GM18508 (cell line): ENCODE measurements at regions not wholly inside any gene's neighbourhood (a gene's known extent, or its start where the extent isn't known, plus 50 kb on each side); places are given as distances from the start of the nearest gene placed in this dataset.

ENCODE experiments used
- ATAC-seq: cut with Tn5 transposase; IDR thresholded peaks from one replicate; pipeline ENCODE4 v1.9.1; 2021; ENCODE audit warnings: moderate number of reproducible peaks; ENCODE audit not compliant: insufficient read depth, unreplicated experiment

- no peak for ATAC-seq
Measured at GRCh38 chr9:23496489-23497136, 329.4 kb downstream of the ELAVL2 start.

- no peak for ATAC-seq
Measured at GRCh38 chr9:23497137-23497504, 328.9 kb downstream of the ELAVL2 start.

GRCh38 chr9:23502004-23502403, 324.0 kb downstream of the ELAVL2 start:
- ATAC-seq, result no peak

GRCh38 chr9:23522952-23523351, 303.1 kb downstream of the ELAVL2 start:
- ATAC-seq, result no peak

GRCh38 chr9:23524607-23525155, 301.4 kb downstream of the ELAVL2 start:
- ATAC-seq, result no peak

- ATAC-seq, result no peak
Measured at GRCh38 chr9:23526806-23527205, 299.2 kb downstream of the ELAVL2 start.

GRCh38 chr9:23532282-23532681, 293.8 kb downstream of the ELAVL2 start:
- no peak for ATAC-seq

- no peak for ATAC-seq
Measured at GRCh38 chr9:23537192-23538066, 288.6 kb downstream of the ELAVL2 start.

- no peak for ATAC-seq
Measured at GRCh38 chr9:23538067-23538402, 288.0 kb downstream of the ELAVL2 start.

GRCh38 chr9:23538461-23539003, 287.5 kb downstream of the ELAVL2 start:
- no peak for ATAC-seq

GRCh38 chr9:23539311-23539710, 286.7 kb downstream of the ELAVL2 start:
- ATAC-seq, result no peak

- no peak for ATAC-seq
Measured at GRCh38 chr9:23541976-23542375, 284.1 kb downstream of the ELAVL2 start.

- no peak for ATAC-seq
Measured at GRCh38 chr9:23542438-23542837, 283.6 kb downstream of the ELAVL2 start.

GRCh38 chr9:23542927-23543326, 283.1 kb downstream of the ELAVL2 start:
- ATAC-seq, result no peak

- no peak for ATAC-seq
Measured at GRCh38 chr9:23543419-23543818, 282.6 kb downstream of the ELAVL2 start.

GRCh38 chr9:23545728-23546127, 280.3 kb downstream of the ELAVL2 start:
- no peak for ATAC-seq

GRCh38 chr9:23551311-23551721, 274.7 kb downstream of the ELAVL2 start:
- no peak for ATAC-seq

- ATAC-seq, result no peak
Measured at GRCh38 chr9:23551929-23552707, 273.9 kb downstream of the ELAVL2 start.

GRCh38 chr9:23552876-23553601, 273.0 kb downstream of the ELAVL2 start:
- ATAC-seq, result no peak

- no peak for ATAC-seq
Measured at GRCh38 chr9:23554686-23555085, 271.4 kb downstream of the ELAVL2 start.
